ENCODE measurements at regions not wholly inside any gene's neighbourhood (a gene's known extent, or its start where the extent isn't known, plus 50 kb on each side); places are given as distances from the start of the nearest gene placed in this dataset.

- H2AFZ ChIP-seq (ENCODE audit: control insufficient read depth, low read length): no peak overlapping the region
- H3K9ac ChIP-seq (ENCODE audit: control insufficient read depth, extremely low read depth, insufficient read depth, low read length): no peak overlapping the region
- H3K9me3 ChIP-seq (ENCODE audit: control insufficient read depth, low read depth, low read length): no peaks in the 10 kb centered on the region
- FAIRE-seq (no peak), DNase-seq (ENCODE audit: low read depth, low spot score) (no peak)
- no peak overlapping the region for H3K4me3 ChIP-seq (ENCODE audit: control insufficient read depth in 2 of 3, extremely low read depth in 1 of 3, insufficient read depth in 2 of 3, low read depth in 1 of 3, low read length in 3 of 3)
- no peak overlapping the region for H3K27ac ChIP-seq (ENCODE audit: control insufficient read depth, insufficient read depth, low read length)
- H3K36me3 ChIP-seq (ENCODE audit: control insufficient read depth in 2 of 2, extremely low read depth in 1 of 2, insufficient read depth in 2 of 2, low read length in 2 of 2): no peaks in the 10 kb centered on the region
- H3K79me2 ChIP-seq (ENCODE audit: control insufficient read depth, insufficient read depth, low read length): no peaks in the 10 kb centered on the region
- no peaks in the 10 kb centered on the region for H3K27me3 ChIP-seq (ENCODE audit: control insufficient read depth, extremely low read depth, insufficient read depth, low read length)
- no peaks in the 10 kb centered on the region for H3K9me1 ChIP-seq (ENCODE audit: control insufficient read depth, extremely low read depth, insufficient read depth, low read length)
- dilution Hi-C loops (cut with MboI; ENCODE audit: extremely low pct_ligation_motif_present, low sequenced_read_pairs): no loop called here
- TF ChIP-seq CTCF (optimal IDR thresholded peaks at IDR 0.05 in 1 of 3, IDR thresholded peaks at IDR 0.05 in 1 of 3, conservative IDR thresholded peaks at IDR 0.05 in 1 of 3; ENCODE audit: extremely low read depth in 1 of 3, insufficient read depth in 2 of 3, low read length in 3 of 3) (no peak), EZH2 (IDR thresholded peaks at IDR 0.05; ENCODE audit: low read length) (no peak)
- H3K4me2 ChIP-seq (ENCODE audit: control insufficient read depth, extremely low read depth, insufficient read depth, low read depth, low read length): no peak overlapping the region
- H4K20me1 ChIP-seq (ENCODE audit: control insufficient read depth, extremely low read depth, insufficient read depth, low read length): no peaks in the 10 kb centered on the region
- H3K4me1 ChIP-seq (ENCODE audit: control insufficient read depth, extremely low read depth, insufficient read depth, low read length): no peaks in the 10 kb centered on the region
These were observed 138.4 kb upstream of the GALNTL6 start for GRCh38 chr4:171674781-171675180.

- H3K9me1 ChIP-seq (ENCODE audit: control insufficient read depth, extremely low read depth, insufficient read depth, low read length): no peaks in the 10 kb centered on the region
- no peak for FAIRE-seq
These were observed 144.8 kb upstream of the GALNTL6 start for GRCh38 chr4:171668403-171668802.

More at GRCh38 chr4:171668403-171668802, 144.8 kb upstream of the GALNTL6 start:
- no peak overlapping the region for H3K4me3 ChIP-seq (ENCODE audit: control insufficient read depth in 2 of 3, extremely low read depth in 1 of 3, insufficient read depth in 2 of 3, low read depth in 1 of 3, low read length in 3 of 3)
- dilution Hi-C loops (cut with MboI; ENCODE audit: extremely low pct_ligation_motif_present, low sequenced_read_pairs): no loop called here
- H3K9me3 ChIP-seq (ENCODE audit: control insufficient read depth, low read depth, low read length): no peaks in the 10 kb centered on the region
- no peak overlapping the region for H3K9ac ChIP-seq (ENCODE audit: control insufficient read depth, extremely low read depth, insufficient read depth, low read length)
- no peak overlapping the region for H3K4me2 ChIP-seq (ENCODE audit: control insufficient read depth, extremely low read depth, insufficient read depth, low read depth, low read length)
- no peaks in the 10 kb centered on the region for H3K36me3 ChIP-seq (ENCODE audit: control insufficient read depth in 2 of 2, extremely low read depth in 1 of 2, insufficient read depth in 2 of 2, low read length in 2 of 2)
- no peak overlapping the region for H2AFZ ChIP-seq (ENCODE audit: control insufficient read depth, low read length)
- no peak for DNase-seq (ENCODE audit: low read depth, low spot score)
- no peak overlapping the region for H3K27ac ChIP-seq (ENCODE audit: control insufficient read depth, insufficient read depth, low read length)
- H3K27me3 ChIP-seq (ENCODE audit: control insufficient read depth, extremely low read depth, insufficient read depth, low read length): no peaks in the 10 kb centered on the region
- no peaks in the 10 kb centered on the region for H4K20me1 ChIP-seq (ENCODE audit: control insufficient read depth, extremely low read depth, insufficient read depth, low read length)
- TF ChIP-seq EZH2 (IDR thresholded peaks at IDR 0.05; ENCODE audit: low read length) (no peak), CTCF (optimal IDR thresholded peaks at IDR 0.05 in 1 of 3, IDR thresholded peaks at IDR 0.05 in 1 of 3, conservative IDR thresholded peaks at IDR 0.05 in 1 of 3; ENCODE audit: extremely low read depth in 1 of 3, insufficient read depth in 2 of 3, low read length in 3 of 3) (no peak)
- no peaks in the 10 kb centered on the region for H3K4me1 ChIP-seq (ENCODE audit: control insufficient read depth, extremely low read depth, insufficient read depth, low read length)
- H3K79me2 ChIP-seq (ENCODE audit: control insufficient read depth, insufficient read depth, low read length): no peaks in the 10 kb centered on the region
